ENCODE measurements at regions not wholly inside any gene's neighbourhood (a gene's known extent, or its start where the extent isn't known, plus 50 kb on each side); places are given as distances from the start of the nearest gene placed in this dataset.

DNA sequence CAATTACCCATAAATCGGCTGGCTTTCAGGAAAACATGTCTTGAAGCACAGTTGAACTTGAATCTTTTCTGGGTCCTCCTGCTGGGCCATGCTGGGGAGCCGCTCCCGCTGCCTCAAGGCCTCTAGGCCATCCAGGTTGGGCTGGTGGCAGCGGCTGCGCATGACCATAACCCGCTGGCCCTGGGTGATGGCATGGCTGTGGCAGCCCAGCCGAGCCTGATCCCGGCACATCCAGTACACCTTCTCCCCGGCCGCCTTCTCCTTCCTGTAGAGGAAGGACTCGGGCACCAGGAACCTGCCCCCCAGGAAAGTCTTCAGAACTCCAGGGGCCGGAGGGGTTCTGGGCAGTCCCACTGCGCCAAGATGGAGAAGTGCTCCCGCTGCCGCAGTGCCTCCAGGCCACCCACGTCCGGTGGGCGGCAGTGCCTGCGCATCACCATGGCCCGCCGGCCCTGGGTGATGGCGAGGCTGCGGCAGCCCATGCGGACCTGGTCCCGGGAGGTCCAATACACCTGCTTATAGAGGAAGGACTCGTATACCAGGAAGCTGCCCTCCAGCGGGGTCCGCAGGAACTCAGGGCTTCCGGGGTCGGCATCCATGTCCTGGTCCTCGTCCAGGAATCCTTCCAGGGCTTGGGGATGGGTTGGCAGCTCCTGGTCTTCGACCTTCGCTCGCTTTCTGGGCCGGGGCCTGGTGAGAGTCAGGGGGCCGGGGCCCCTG, 84.3 kb upstream of the FXR1 start:
- in situ Hi-C loops (cut with HindIII; ENCODE audit: low pct_ligation_motif_present, low pct_unique_long_range_greater_than_20kb, low sequenced_read_pairs) = no loop called here
- DNase-seq = no peak

DNA sequence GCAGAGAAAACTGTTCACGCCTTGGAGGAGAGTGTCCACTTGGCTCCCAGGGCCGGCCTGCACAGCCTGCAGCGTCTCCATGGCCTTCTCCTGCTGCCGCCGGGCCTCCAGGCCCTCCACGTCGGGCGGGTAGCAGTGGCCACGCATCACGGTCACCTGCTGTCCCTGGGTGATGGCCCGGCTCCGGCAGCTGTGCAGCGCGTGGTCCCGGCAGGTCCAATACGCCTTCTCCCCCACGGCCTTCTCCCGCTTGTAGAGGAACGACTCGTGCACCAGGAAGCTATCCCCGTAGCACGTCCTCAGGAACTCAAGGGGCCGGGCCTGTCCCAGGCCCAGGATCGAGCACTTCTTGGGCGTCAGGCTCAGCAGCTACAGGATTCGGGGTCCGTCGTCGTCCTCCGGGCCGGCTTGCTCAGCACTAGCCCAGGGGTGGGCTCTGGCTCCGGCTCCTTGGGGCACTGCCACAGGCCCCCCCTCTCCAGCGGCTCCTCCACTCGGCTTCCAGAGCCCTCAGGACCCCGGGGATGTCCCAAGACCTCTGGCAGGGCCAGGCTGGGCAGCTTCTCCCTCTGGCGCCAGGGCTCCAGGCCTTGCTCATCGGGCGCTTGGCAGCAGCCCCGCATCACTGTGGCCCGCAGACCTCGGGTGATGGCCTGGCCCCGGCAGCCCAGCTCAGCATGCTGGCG, 83.6 kb upstream of the FXR1 start:
- in situ Hi-C loops (cut with HindIII; ENCODE audit: low pct_ligation_motif_present, low pct_unique_long_range_greater_than_20kb, low sequenced_read_pairs) = no loop called here
- DNase-seq = no peak

DNA sequence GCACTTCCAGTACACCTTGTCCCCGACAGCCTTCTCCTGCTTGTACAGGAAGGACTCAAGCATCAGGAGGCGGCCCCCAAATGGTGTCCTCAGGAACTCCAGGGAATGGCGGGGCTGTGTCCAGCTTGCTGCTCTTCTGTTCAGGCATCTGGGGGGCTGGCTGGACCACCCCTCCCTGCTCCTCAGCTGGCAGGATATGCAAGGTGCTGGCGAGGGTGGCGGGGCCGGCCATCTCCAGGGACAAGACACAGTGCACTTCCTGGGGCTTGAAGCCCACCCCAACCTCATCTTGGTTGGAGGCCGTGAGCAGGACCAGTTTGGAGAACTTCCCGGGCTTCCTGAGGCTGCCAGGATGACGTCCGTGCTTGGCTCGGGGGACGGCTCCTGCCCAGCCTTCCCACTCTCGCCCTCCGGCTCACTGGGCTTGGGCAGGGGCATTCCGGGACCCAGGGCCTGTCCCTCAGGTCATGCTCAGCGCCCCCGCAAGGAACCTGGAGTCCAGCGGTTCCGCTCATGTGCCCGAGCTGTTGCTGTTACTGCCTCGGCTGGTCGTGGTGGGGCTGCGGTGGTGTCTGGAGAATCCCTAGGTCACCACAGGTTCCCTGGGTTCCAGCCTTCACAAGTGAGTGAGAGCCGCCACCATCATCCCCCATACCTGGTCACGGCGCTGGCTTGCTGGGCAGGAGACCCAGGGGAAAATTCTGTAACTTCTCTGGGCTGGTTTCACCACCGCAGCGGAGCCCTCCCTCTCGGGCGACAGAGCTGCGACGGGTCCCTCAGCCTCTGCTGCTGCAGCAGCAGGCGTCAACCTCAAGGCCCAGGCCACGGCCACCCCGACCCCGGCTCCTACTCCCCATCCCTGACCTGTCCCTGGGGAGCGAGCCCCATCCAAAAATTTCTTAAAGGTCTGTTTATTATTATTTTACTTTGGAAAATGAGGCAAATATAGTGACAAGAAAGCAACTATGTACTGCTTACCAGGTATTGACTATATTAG, 82.8 kb upstream of the FXR1 start:
- DNase-seq = no peak
- in situ Hi-C loops (cut with HindIII; ENCODE audit: low pct_ligation_motif_present, low pct_unique_long_range_greater_than_20kb, low sequenced_read_pairs) = no loop called here

DNA sequence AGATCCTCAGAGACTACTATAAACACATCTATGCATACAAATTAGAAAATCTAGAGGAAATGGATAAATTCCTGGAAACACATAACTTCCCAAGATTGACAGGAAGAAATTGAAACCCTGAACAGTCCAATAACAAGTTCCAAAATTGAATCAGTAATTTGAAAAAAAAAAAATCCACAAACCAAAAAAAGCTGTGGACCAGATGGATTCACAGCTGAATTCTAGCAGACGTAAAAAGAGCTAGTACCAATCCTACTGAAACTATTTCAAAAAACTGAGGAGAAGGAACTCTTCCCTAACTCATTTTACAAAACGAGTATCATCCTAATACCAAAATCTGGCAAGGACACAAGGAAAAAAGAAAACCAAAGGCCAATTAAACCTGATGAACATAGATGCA, 77.0 kb upstream of the FXR1 start:
- in situ Hi-C loops (cut with HindIII; ENCODE audit: low pct_ligation_motif_present, low pct_unique_long_range_greater_than_20kb, low sequenced_read_pairs) = no loop called here
- DNase-seq = no peak

DNA sequence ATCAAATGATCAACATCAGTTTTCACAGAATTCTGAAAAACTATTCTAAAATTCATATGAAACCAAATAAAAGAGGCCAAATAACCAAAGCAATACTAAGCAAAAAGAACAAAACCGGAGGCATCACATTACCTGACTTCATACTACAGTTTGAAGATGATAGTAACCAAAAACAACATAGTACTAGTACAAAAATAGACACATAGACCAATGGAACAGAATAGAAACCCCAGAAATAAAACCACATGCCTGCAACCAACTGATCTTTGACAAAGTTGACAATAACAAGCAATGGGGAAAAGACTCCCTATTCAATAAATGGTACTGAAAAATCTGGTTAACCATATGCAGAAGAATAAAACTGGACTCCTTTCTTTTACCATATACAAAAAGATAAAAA, 75.7 kb upstream of the FXR1 start:
- in situ Hi-C loops (cut with HindIII; ENCODE audit: low pct_ligation_motif_present, low pct_unique_long_range_greater_than_20kb, low sequenced_read_pairs) = no loop called here

DNA sequence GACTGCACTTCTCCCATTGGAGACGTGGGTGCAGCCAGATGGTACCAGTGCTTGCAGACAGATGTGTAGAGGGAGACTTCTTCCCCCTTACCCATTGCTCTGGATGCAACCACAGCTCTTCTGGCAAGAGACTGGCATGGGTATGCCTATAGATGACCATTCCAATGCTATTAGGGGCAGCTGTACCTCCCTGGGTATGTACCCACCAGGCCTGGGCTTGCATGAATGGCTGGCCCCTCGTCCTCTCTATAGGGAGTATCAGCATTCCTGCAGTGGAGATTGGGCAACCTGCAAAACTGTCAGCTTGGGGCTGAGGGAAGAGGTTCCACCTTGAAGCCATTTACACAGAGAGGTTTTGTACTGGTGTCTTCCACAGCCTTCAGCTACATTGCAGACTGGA, 57.6 kb upstream of the FXR1 start:
- in situ Hi-C loops (cut with HindIII; ENCODE audit: low pct_ligation_motif_present, low pct_unique_long_range_greater_than_20kb, low sequenced_read_pairs) = no loop called here
- no peak for DNase-seq

More for the DNA sequence above, 75.7 kb upstream of the FXR1 start:
- no peak for DNase-seq

DNA sequence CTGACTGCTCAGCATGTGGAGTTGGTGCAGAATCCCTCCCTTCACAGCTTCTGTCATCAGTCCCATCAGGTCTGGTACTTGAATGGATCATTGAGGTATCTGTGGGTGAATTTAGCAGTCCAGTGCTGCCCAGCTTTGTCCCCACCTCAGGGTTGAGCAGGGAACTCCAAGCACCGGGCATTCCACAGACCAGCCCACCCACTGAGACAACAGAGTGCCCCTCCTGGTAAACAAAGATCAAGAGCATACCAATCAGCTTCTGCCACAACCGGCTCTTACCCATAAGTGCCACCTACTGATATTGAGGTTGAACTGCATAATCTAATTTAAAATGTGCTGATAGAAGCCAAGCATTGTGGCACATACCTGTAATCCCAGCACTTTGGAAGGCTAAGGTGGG, 57.1 kb upstream of the FXR1 start:
- DNase-seq = peak; percentile 8

DNA sequence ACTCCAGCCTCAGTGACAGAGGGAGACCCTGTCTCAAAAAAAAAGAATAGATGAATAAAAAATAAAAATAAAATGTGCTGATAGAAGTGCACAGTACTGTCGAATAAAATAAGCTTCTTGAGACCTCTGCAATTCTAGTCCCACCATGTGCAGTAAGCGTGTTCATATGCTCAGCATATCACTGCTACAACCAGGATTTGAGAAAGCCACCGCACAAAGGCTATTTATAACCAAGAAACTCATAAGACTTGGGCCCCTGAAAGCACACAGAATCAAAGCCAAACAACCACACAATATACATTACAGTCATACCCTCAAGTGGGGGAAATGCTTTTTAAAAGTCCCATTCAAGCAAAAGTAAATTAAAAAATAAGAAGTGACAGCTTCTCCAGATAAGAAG, 56.5 kb upstream of the FXR1 start:
- in situ Hi-C loops (cut with HindIII; ENCODE audit: low pct_ligation_motif_present, low pct_unique_long_range_greater_than_20kb, low sequenced_read_pairs) = no loop called here
- no peak for DNase-seq

More for the DNA sequence above, 57.1 kb upstream of the FXR1 start:
- in situ Hi-C loops (cut with HindIII; ENCODE audit: low pct_ligation_motif_present, low pct_unique_long_range_greater_than_20kb, low sequenced_read_pairs) = no loop called here

DNA sequence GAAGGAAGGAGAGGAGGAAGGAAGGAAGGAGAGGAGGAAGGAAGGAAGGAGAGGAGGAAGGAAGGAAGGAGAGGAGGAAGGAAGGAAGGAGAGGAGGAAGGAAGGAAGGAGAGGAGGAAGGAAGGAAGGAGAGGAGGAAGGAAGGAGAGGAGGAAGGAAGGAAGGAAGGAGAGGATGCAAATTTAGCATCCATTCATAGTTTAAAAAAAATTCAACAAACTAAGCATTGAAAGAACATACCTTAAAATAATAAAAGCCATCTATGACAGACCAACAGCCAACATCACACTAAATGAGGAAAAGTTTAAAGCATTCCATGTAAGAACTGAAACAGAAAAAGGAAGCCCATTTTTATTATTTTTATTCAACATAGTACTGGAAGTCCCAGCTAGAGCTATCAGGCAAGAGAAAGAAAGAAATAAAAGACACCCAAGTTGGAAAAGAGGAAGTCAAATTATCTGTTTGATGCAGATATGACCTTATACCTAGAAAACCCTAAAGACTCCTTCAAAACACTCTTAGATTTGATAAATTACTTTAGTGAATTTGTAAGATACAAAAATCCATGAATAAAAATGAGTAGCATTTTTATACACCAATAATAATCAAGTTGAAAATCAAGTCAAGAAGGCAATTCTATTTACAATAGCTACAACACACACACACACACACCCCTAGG, 52.2 kb upstream of the FXR1 start:
- DNase-seq = no peak
- in situ Hi-C loops (cut with HindIII; ENCODE audit: low pct_ligation_motif_present, low pct_unique_long_range_greater_than_20kb, low sequenced_read_pairs) = no loop called here

Measured in ACHN (cell line).